ENCODE measurements at regions not wholly inside any gene's neighbourhood (a gene's known extent, or its start where the extent isn't known, plus 50 kb on each side); places are given as distances from the start of the nearest gene placed in this dataset.

GRCh38 chr1:90558126-90558525 lies 159.0 kb downstream of the BARHL2 start:
- DNase-seq, result no peak

- DNase-seq, result no peak
Measured at GRCh38 chr1:90557706-90558105, 159.4 kb downstream of the BARHL2 start.

GRCh38 chr1:90550626-90551406 lies 166.3 kb downstream of the BARHL2 start:
- no peak for DNase-seq

- no peak for DNase-seq
Measured at GRCh38 chr1:90544356-90544755, 172.7 kb downstream of the BARHL2 start.

- DNase-seq, result no peak
Measured at GRCh38 chr1:90537606-90538362, 179.3 kb downstream of the BARHL2 start.

- no peak for DNase-seq
Measured at GRCh38 chr1:90534663-90535295, 182.3 kb downstream of the BARHL2 start.

- DNase-seq, result no peak
Measured at GRCh38 chr1:90534116-90534515, 183.0 kb downstream of the BARHL2 start.

GRCh38 chr1:90526954-90527353 lies 190.1 kb downstream of the BARHL2 start:
- DNase-seq, result no peak

- DNase-seq, result no peak
Measured at GRCh38 chr1:90522432-90522831, 194.7 kb downstream of the BARHL2 start.

GRCh38 chr1:90513956-90514355 lies 203.1 kb downstream of the BARHL2 start:
- no peak for DNase-seq

GRCh38 chr1:90512441-90512840 lies 204.7 kb downstream of the BARHL2 start:
- no peak for DNase-seq

GRCh38 chr1:90510143-90510542 lies 207.0 kb downstream of the BARHL2 start:
- DNase-seq, result no peak

- no peak for DNase-seq
Measured at GRCh38 chr1:90509225-90510048, 207.7 kb downstream of the BARHL2 start.

- DNase-seq, result no peak
Measured at GRCh38 chr1:90508376-90509167, 208.5 kb downstream of the BARHL2 start.

GRCh38 chr1:90507173-90507572 lies 209.9 kb downstream of the BARHL2 start:
- DNase-seq, result no peak

- DNase-seq, result no peak
Measured at GRCh38 chr1:90505806-90506205, 211.3 kb downstream of the BARHL2 start.

GRCh38 chr1:90504509-90504908 lies 212.6 kb downstream of the BARHL2 start:
- DNase-seq, result no peak

GRCh38 chr1:90502696-90503095 lies 214.4 kb downstream of the BARHL2 start:
- no peak for DNase-seq

GRCh38 chr1:90502194-90502593 lies 214.9 kb downstream of the BARHL2 start:
- no peak for DNase-seq

- no peak for DNase-seq
Measured at GRCh38 chr1:90501281-90501680, 215.8 kb downstream of the BARHL2 start.

- DNase-seq, result no peak
Measured at GRCh38 chr1:90494748-90495282, 222.3 kb downstream of the BARHL2 start.

- DNase-seq, result no peak
Measured at GRCh38 chr1:90488451-90488850, 228.7 kb downstream of the BARHL2 start.
